HepG2 (cell line): ENCODE measurements at regions not wholly inside any gene's neighbourhood (a gene's known extent, or its start where the extent isn't known, plus 50 kb on each side); places are given as distances from the start of the nearest gene placed in this dataset.

Experiments used
- ATAC-seq: fragments of 200-7000 bp; cut with Tn5 transposase; 3 replicates; pipeline ENCODE4 v1.9.1; 2020; ENCODE audit warnings: mild to moderate bottlenecking, moderate library complexity
- BruUV-seq: library from RNA; stranded (reverse); fragments of 400-500 nt; replicated peaks from 2 replicates; lab custom pipeline; 2021; lab: Mats Ljungman, UMichigan
- CTCF ChIA-PET: fragments of 300-600 bp; formaldehyde crosslinking; extraction: SDS; loops from one replicate; lab custom pipeline; 2021; ENCODE audit warnings: low total read pairs, inconsistent platforms, low intra/inter-chr PET ratio; lab: Yijun Ruan, JAX
- POLR2A ChIA-PET: fragments of 350-600 bp; sonication (Branson Sonifier 250); formaldehyde crosslinking; loops from one replicate; lab custom pipeline; 2020; ENCODE audit warnings: antibody characterized with exemption, inconsistent platforms; lab: Yijun Ruan, JAX
- DNase-seq: peaks from one replicate; pipeline ENCODE4 v3.0.0-alpha.2; 2015; ENCODE audit warnings: low spot score
- FAIRE-seq: peaks from 3 replicates; lab custom pipeline; 2011; peaks lifted over from hg19 to GRCh38; lab: Jason Lieb, UNC
- H2AFZ ChIP-seq: one replicate; pipeline ENCODE4 v1.6.1; 2011; ENCODE audit warnings: low read length, inconsistent platforms
- H3K27ac ChIP-seq: fragments of 300-600 bp; 3 replicates; pipeline ENCODE4 v1.8.0; 2011; ENCODE audit warnings: mixed run types, mild to moderate bottlenecking, mixed read lengths, low read length, inconsistent platforms; ENCODE audit not compliant: insufficient read depth; ENCODE audit errors: extremely low read length
- H3K27me3 ChIP-seq, 2 experiments: fragments of 200-600 bp in 1 of 2; 2 replicates in 1 of 2; 3 replicates in 1 of 2; pipeline versions ENCODE4 v1.6.0 to v1.8.0; 2011; ENCODE audit warnings: low read length in 2 of 2, mild to moderate bottlenecking in 2 of 2, moderate library complexity in 2 of 2, inconsistent platforms in 1 of 2; ENCODE audit not compliant: insufficient read depth in 2 of 2, control insufficient read depth in 1 of 2
- H3K36me3 ChIP-seq, 2 experiments: fragments of 200-600 bp in 1 of 2; replicated peaks in 1 of 2; 2 replicates in 1 of 2; 3 replicates in 1 of 2; pipeline versions ENCODE4 v1.5.1 to v1.8.0; 2011; ENCODE audit warnings: low read length in 2 of 2, inconsistent platforms in 1 of 2; ENCODE audit not compliant: insufficient read depth in 2 of 2, control insufficient read depth in 1 of 2
- H3K4me1 ChIP-seq: 2 replicates; pipeline ENCODE4 v1.5.1; 2012; ENCODE audit warnings: low read length, inconsistent platforms; ENCODE audit not compliant: insufficient read depth
- H3K4me2 ChIP-seq: 2 replicates; pipeline ENCODE4 v1.6.0; 2011; ENCODE audit warnings: low read depth, low read length, inconsistent platforms
- H3K4me3 ChIP-seq, 3 experiments: fragments of 200-600 bp in 1 of 3; sonication (generic), shearing (Covaris generic) in 1 of 3; replicated peaks in 1 of 3; 2 replicates each; pipeline ENCODE4 v1.5.1; 2011 to 2016; ENCODE audit warnings: low read length in 3 of 3, inconsistent platforms in 2 of 3, low read depth in 2 of 3, mild to moderate bottlenecking in 2 of 3, control low read depth in 1 of 3, mixed read lengths in 1 of 3; ENCODE audit not compliant: insufficient read depth in 1 of 3
- H3K79me2 ChIP-seq: one replicate; pipeline ENCODE4 v1.6.1; 2011; ENCODE audit warnings: low read length, inconsistent platforms; ENCODE audit not compliant: insufficient read depth
- H3K9ac ChIP-seq: 2 replicates; pipeline ENCODE4 v1.6.0; 2011; ENCODE audit warnings: mild to moderate bottlenecking, low read depth, low read length, inconsistent platforms; ENCODE audit not compliant: insufficient read depth
- H3K9me3 ChIP-seq: 2 replicates; pipeline ENCODE4 v1.5.1; 2012; ENCODE audit warnings: mild to moderate bottlenecking, low read length
- H4K20me1 ChIP-seq: 2 replicates; pipeline ENCODE4 v1.6.0; 2011; ENCODE audit warnings: inconsistent platforms, mild to moderate bottlenecking, low read length, moderate library complexity; ENCODE audit not compliant: insufficient read depth
- AHDC1 ChIP-seq: sonication (generic); formaldehyde crosslinking; IDR thresholded peaks from 2 replicates; pipeline ENCODE4 v1.5.1; 2020; ENCODE audit warnings: mild to moderate bottlenecking, missing genetic modification reagents, borderline replicate concordance
- ATF5 ChIP-seq: sonication (generic); formaldehyde crosslinking; IDR thresholded peaks from 2 replicates; pipeline ENCODE4 v1.4.0; 2020; ENCODE audit warnings: mild to moderate bottlenecking, low read depth, missing genetic modification reagents
- IRF2 ChIP-seq: IDR thresholded peaks from 2 replicates; pipeline ENCODE4 v1.6.1; 2018; ENCODE audit warnings: missing genetic modification reagents, missing compliant biosample characterization
- JARID2 ChIP-seq: sonication (generic); formaldehyde crosslinking; IDR thresholded peaks from 2 replicates; pipeline ENCODE4 v1.8.1; 2023; ENCODE audit warnings: missing genetic modification reagents, inconsistent platforms; ENCODE audit not compliant: insufficient replicate concordance
- MYC ChIP-seq: sonication (generic); formaldehyde crosslinking; IDR thresholded peaks from 2 replicates; pipeline ENCODE4 v1.9.0; 2021; ENCODE audit warnings: missing genetic modification reagents, borderline replicate concordance
- REST ChIP-seq, 2 experiments: IDR thresholded peaks; 2 replicates each; pipeline ENCODE4 v1.6.1; 2011 to 2012; ENCODE audit warnings: low read length in 2 of 2, borderline replicate concordance in 1 of 2, low read depth in 1 of 2, mild to moderate bottlenecking in 1 of 2, moderate library complexity in 1 of 2
- SPEN ChIP-seq: sonication (generic); formaldehyde crosslinking; IDR thresholded peaks from 2 replicates; pipeline ENCODE4 v1.5.1; 2020; ENCODE audit warnings: low read depth, mild to moderate bottlenecking, missing genetic modification reagents
- ZNF331 ChIP-seq: sonication (generic); formaldehyde crosslinking; IDR thresholded peaks from 2 replicates; pipeline ENCODE4 v1.4.0; 2020; ENCODE audit warnings: missing genetic modification reagents
- ZNF747 ChIP-seq: sonication (generic); formaldehyde crosslinking; IDR thresholded peaks from 2 replicates; pipeline ENCODE4 v1.8.1; 2023; ENCODE audit warnings: missing genetic modification reagents, mild to moderate bottlenecking, borderline replicate concordance
- WGBS: methylation state at CpG from one replicate; pipeline ENCODE4 v1.1.6; 2017; ENCODE audit warnings: low lambda C conversion rate; 5-methylcytosine and 5-hydroxymethylcytosine counted together
- in situ Hi-C: cut with HindIII; loops from 2 replicates; pipeline ENCODE4 v1.10.0; 2017; ENCODE audit warnings: low pct_unique_long_range_greater_than_20kb; ENCODE audit not compliant: extremely low pct_ligation_motif_present
- intact Hi-C: fragments of 100-400 bp; cut with micrococcal nuclease; formaldehyde crosslinking; loops from one replicate; pipeline ENCODE4 v1.10.0; 2022; ENCODE audit not compliant: unreplicated experiment
- TF ChIP-seq, protein P1 (sequence below): sonication (generic); formaldehyde crosslinking; IDR thresholded peaks from 2 replicates; pipeline ENCODE4 v1.4.0; 2020; ENCODE audit warnings: missing genetic modification reagents, low read depth, mild to moderate bottlenecking, borderline replicate concordance
- TF ChIP-seq, protein P2 (sequence below): sonication (generic); formaldehyde crosslinking; IDR thresholded peaks from 2 replicates; pipeline ENCODE4 v1.8.0; 2022; ENCODE audit warnings: low read depth, missing genetic modification reagents

GRCh38 chr13:111968336-111969010 lies 98.5 kb upstream of the SOX1 start:
- BruUV-seq: no TSS peak
- H4K20me1 ChIP-seq: no peaks in the 10 kb centered on the region
- no peak for ATAC-seq
- intact Hi-C loops (no loop called here), in situ Hi-C loops (no loop called here)
- no peak overlapping the region for H3K4me3 ChIP-seq
- no peaks in the 10 kb centered on the region for H3K36me3 ChIP-seq
- H2AFZ ChIP-seq: no peak overlapping the region
- no peak overlapping the region for H3K27ac ChIP-seq
- H3K27me3 ChIP-seq: peaks cover 7 to 61% of the 10 kb centered on the region in 2 experiments
- CTCF ChIA-PET: no interaction called here
- H3K4me2 ChIP-seq: no peak overlapping the region
- H3K79me2 ChIP-seq: no peaks in the 10 kb centered on the region
- 14% methylated on average over 8 of the region's 12 CpGs for WGBS
- H3K9me3 ChIP-seq: no peaks in the 10 kb centered on the region
- POLR2A ChIA-PET: no interaction called here
- FAIRE-seq: no peak
- no peak for DNase-seq
- H3K4me1 ChIP-seq: no peaks in the 10 kb centered on the region
- no peak overlapping the region for H3K9ac ChIP-seq
- TF ChIP-seq AHDC1 (CRISPR knock-in tag) (no peak), JARID2 (CRISPR knock-in tag) (no peak), ZNF331 (no peak), SPEN (no peak), IRF2 (no peak), ZNF747 (CRISPR knock-in tag) (no peak), MYC (CRISPR knock-in tag) (no peak), ATF5 (CRISPR knock-in tag) (no peak), REST (IDR thresholded peaks at IDR 0.05; ENCODE audit: borderline replicate concordance in 1 of 2, low read depth in 1 of 2, low read length in 2 of 2) (no peak)
- TF ChIP-seq, protein P1, sequence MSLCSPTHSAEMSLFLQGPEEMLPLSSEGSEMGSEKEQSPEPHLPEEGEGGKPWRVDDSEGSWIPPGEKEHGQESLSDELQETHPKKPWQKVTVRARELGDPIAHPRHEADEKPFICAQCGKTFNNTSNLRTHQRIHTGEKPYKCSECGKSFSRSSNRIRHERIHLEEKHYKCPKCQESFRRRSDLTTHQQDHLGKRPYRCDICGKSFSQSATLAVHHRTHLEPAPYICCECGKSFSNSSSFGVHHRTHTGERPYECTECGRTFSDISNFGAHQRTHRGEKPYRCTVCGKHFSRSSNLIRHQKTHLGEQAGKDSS: no peak
- TF ChIP-seq, protein P2, sequence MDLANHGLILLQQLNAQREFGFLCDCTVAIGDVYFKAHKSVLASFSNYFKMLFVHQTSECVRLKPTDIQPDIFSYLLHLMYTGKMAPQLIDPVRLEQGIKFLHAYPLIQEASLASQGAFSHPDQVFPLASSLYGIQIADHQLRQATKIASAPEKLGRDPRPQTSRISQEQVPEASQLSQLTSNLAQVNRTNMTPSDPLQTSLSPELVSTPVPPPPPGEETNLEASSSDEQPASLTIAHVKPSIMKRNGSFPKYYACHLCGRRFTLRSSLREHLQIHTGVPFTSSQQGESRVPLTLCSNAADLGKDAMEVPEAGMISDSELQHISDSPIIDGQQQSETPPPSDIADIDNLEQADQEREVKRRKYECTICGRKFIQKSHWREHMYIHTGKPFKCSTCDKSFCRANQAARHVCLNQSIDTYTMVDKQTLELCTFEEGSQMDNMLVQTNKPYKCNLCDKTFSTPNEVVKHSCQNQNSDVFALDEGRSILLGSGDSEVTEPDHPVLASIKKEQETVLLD (CRISPR knock-in tag): no peak
